Stimulated activated CD4-positive, alpha-beta T cell treated with anti-CD3 and anti-CD28 coated beads, Interleukin-1b, Interleukin-23, amount 100 ng/mL, for 1 hour (primary cell): ENCODE measurements at regions not wholly inside any gene's neighbourhood (a gene's known extent, or its start where the extent isn't known, plus 50 kb on each side); places are given as distances from the start of the nearest gene placed in this dataset.

Experiments used
- DNase-seq, 2 donors: peaks; one replicate each; pipeline ENCODE4 v3.0.0-alpha.2; 2020; ENCODE audit warnings: low read depth in 2 of 2

GRCh38 chr13:74409551-74409950, 275.3 kb upstream of the KLF12 start:
- no peak for DNase-seq

GRCh38 chr13:74406420-74406819, 272.2 kb upstream of the KLF12 start:
- no peak for DNase-seq

- no peak for DNase-seq
Observed at GRCh38 chr13:74398599-74398998, 264.4 kb upstream of the KLF12 start.

- no peak for DNase-seq
Observed at GRCh38 chr13:74389056-74389455, 254.9 kb upstream of the KLF12 start.

GRCh38 chr13:74388626-74389025, 254.4 kb upstream of the KLF12 start:
- DNase-seq: no peak

GRCh38 chr13:74372511-74372910, 238.3 kb upstream of the KLF12 start:
- DNase-seq: no peak

- no peak for DNase-seq
Observed at GRCh38 chr13:74367193-74367592, 233.0 kb upstream of the KLF12 start.

- DNase-seq: no peak
Observed at GRCh38 chr13:74361274-74361673, 227.1 kb upstream of the KLF12 start.

GRCh38 chr13:74346960-74347359, 212.8 kb upstream of the KLF12 start:
- no peak for DNase-seq

- no peak for DNase-seq
Observed at GRCh38 chr13:74338341-74338740, 204.1 kb upstream of the KLF12 start.

GRCh38 chr13:74336546-74336945, 202.3 kb upstream of the KLF12 start:
- DNase-seq: no peak

- no peak for DNase-seq
Observed at GRCh38 chr13:74335370-74335769, 201.2 kb upstream of the KLF12 start.

GRCh38 chr13:74329962-74330361, 195.8 kb upstream of the KLF12 start:
- DNase-seq: no peak

- no peak for DNase-seq
Observed at GRCh38 chr13:74325106-74325505, 190.9 kb upstream of the KLF12 start.

GRCh38 chr13:74324338-74324737, 190.1 kb upstream of the KLF12 start:
- DNase-seq: no peak

GRCh38 chr13:74322562-74322961, 188.4 kb upstream of the KLF12 start:
- no peak for DNase-seq

GRCh38 chr13:74320282-74320681, 186.1 kb upstream of the KLF12 start:
- no peak for DNase-seq

- no peak for DNase-seq
Observed at GRCh38 chr13:74316547-74316946, 182.3 kb upstream of the KLF12 start.

GRCh38 chr13:74306496-74306895, 172.3 kb upstream of the KLF12 start:
- DNase-seq: no peak

- DNase-seq: no peak
Observed at GRCh38 chr13:74305876-74306275, 171.7 kb upstream of the KLF12 start.

GRCh38 chr13:74301258-74301935, 167.2 kb upstream of the KLF12 start:
- no peak for DNase-seq

GRCh38 chr13:74300162-74300561, 166.0 kb upstream of the KLF12 start:
- DNase-seq: no peak

GRCh38 chr13:74299721-74300120, 165.5 kb upstream of the KLF12 start:
- DNase-seq: no peak

- no peak for DNase-seq
Observed at GRCh38 chr13:74298923-74299322, 164.7 kb upstream of the KLF12 start.
